SIG-M5 treated with dmso at 0.1 percent for 504 hours (cell line): ENCODE measurements at regions not wholly inside any gene's neighbourhood (a gene's known extent, or its start where the extent isn't known, plus 50 kb on each side); places are given as distances from the start of the nearest gene placed in this dataset.

ENCODE experiments used
- DNase-seq: peaks from one replicate; lab custom pipeline; 2025; ENCODE audit not compliant: unreplicated experiment; lab: John Stamatoyannopoulos, UW

DNA sequence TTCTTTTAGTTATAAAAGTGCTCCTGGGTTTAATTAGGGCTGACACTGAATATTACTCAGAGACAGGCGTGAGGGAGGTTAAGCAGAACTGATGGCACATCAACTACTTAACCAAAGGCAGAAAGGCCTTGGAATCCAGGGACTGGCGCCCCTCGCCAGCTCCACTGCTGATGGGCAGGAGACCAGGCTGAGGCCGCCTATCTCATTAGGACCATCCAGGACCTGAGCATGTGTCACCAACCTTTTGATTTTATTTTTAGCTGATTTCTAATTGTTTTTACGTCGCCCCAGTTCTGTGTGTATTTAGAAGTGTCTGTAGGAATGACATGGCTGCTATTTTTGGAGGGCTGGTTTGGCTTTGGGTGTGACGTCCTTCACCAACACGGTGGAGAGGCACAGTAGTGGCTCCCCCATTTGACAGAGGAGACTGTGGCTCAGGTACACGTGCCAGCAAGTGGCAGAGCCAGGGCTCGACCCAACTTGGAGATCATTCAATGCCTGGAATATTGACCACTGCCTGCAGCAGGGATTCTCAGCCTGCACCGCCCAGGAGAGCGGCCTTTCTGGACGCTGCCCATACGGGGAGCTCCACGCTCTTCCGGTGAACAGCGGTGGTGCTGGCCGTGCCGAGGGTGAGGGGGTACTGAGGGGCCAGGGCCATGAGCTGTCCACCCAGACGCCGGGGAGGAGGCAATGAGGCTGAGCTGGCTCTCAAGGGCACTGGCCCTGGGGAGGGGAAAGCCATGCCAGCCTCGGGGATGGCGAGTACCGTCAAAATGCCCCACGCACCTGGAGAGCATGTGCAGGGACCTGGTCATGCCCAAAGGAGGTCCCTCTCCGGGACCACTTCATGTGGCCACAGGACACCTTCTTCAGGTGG lies 205.7 kb downstream of the ASB1 start:
- no peak for DNase-seq

DNA sequence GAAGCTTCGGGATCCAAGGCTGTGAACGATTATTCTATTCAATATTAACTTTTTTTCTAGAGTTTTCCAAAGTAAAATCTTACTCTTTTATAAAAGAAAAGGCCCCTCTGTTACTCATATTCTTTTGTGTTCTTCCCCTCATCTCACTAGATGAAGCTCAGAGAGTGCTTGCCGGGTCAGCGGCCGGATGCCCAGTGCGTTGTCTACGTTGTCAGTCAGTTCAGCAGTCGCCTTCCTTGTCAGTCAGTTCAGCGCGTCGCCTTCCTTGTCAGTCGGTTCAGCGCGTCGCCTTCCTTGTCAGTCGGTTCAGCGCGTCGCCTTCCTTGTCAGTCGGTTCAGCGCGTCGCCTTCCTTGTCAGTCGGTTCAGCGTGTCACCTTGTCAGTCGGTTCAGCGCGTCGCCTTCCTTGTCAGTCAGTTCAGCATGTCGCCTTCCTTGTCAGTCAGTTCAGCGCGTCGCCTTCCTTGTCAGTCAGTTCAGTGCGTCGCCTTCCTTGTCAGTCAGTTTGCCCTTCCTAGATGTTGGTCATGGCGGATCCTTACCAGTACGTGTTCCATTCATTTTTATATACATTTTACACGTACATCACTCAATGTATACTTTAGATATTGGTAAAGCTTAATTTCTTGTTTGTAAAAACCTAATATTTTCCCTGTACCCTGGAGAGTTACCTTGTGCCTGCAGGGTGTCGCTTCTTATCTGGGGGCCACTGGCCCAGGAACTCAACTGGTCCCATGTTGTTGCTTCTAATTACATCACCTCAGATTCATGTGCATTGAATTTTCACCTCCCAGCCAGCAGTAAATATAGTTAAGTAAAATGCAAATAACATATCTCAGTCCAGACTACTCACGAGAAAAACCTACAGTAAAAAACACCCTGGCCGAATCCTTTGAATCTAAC lies 206.9 kb downstream of the ASB1 start:
- DNase-seq: no peak

DNA sequence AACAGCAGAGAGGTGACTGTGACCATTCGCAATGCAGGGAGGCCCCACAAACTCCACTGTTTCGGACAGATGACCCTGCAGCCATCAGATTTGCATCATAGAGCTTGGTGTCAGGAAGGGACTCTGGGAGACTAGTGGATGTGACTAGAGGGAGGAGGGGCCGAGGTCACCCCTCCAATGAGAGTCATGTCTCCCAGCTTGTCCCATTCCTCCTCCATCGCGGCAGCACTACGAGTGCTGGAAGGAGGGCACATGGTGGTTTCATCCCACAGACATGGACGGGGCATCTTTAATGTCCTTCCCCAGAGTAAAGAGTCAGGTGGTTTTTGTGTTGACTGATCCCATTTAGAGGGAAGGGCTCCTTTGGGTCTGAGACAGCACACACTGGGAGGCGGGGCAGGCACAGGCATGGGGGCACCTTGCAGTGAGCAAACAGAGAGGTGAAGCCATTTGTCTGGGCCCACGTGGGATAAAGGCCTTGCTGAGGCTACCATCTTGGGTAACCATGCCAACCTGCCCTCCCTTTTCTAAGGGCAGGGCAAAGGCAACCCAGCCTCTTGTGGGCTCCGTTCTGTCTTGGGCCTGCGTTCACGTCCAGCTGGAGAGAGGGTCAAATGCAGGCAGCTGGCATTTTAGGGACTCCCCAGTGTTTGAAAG lies 208.1 kb downstream of the ASB1 start:
- no peak for DNase-seq

DNA sequence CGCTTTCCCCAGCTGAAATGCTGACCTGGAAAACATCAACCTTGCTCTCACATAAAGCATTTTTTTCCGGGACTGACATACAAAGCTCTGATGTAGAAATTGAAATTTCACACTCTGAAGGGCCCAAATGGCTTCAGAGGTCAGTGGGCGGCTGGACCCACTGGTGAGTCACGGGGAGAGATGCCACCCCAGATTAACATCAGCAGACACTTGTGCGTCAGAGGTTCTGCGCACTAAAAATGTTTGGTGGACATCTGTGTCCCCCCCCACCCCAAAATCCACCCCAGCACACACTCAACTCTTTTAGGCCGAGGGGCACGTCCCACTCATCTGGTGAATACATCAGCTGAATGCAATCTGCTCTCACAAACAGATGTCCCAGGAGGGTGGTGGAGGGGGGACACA lies 208.9 kb downstream of the ASB1 start:
- DNase-seq: no peak

DNA sequence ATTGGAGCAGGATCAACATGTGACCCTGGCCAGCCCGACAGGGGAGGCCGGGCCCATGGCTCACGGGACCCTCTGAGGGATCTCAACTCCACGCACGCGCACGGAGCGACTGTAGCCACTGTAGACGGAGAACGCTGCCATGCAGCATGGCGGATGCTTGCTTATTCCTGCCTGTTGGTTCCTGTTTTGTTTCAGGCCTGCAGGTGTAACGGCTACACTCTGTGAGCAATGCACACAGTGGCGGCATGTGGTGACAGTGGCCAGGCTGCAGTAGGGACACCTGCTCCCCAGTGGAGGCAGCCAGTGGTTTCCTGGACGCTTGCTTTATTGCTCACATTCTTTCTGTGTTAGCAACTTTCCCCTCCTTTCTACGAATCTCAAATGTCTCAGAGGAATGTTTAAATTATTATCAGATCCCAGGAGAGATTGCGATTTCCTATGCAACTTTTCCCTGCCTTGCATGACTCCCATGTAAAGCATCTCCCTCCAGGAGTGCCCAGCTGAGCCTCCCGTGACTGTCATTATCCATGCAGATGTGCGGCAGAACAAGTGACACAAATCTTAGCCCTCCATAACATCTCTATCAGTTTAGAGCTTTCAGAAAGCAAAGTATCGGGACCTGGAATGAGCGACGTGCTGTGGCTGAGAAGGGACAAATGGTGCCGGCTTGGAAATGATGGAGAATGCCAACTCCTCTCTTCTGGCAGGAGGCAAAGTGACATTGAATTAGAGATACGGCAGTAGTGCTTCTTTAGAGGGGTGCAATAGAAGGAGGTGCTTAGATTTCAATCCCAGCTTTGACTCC lies 209.7 kb downstream of the ASB1 start:
- DNase-seq: no peak

DNA sequence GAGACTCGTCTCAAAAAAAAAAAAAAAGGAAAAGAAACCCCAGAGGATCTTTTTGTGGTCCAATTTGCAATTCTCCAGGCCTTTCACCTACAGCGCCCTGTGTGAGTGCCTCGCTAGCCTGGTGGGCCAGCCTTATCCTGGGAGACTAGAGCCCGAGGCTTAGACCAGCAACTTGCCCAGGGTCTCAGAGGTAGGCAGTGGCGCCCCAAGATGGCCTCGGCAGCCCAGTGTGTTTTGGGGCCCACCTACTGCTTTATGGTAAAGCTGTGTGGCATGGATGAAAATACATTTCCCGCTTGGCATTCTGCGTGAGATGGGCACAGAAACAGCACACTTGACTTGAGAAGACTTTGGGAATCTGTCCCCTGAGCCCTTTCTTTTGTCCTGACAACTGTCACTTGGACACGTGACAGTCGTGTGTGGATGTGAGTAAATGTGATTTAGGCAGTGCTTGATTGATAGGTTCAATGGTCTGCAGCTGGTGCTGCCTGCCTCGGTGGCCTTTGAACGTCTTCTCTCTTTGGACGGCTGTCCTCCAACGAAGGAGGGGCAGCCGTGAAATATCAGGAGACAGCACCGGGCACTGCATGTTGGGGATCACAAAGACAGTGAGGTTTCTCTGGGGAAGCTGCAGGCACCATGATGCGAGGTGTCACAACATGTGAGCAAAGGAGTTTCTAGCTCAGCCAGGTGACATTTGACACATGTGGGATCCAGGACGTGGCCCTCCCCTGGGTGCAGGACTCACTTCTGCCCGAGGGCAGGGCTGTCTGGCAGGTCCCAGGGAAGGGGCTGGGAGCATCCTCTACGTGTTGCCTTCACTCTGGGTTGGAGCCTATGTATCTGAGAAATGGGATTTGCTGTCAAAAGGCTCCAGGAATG lies 209.5 kb upstream of the TWIST2 start:
- DNase-seq: no peak

DNA sequence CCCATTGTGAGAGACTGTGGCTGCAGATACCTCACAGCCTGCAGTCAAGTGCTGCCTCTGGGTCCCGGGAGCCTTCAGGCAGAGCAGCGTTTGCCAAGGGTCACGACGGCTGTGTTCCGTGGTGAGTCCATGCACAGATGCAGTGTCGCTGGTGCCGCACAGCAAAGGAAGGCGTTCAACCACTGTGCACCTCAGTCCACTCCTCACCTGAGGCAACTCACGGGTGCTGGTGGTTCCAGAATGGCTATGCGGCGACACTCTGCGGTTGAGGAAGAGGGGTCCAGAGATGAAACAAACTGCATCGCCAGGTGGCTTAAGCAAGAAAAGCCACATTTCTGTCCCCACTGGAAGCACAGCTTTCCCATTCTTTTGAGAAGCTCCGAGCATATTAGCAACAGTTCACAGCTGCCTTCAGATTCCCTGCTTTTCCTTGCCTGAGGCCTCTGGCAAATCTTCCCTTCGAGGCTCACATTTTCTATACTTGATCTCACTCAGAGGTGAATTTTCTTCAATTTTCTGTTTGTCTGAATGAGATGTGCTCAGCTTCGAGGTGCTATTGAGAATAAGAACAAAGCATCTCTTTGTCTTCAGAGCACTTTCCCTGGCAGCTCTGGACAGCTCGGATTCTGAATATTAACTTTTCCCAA lies 208.8 kb upstream of the TWIST2 start:
- no peak for DNase-seq

DNA sequence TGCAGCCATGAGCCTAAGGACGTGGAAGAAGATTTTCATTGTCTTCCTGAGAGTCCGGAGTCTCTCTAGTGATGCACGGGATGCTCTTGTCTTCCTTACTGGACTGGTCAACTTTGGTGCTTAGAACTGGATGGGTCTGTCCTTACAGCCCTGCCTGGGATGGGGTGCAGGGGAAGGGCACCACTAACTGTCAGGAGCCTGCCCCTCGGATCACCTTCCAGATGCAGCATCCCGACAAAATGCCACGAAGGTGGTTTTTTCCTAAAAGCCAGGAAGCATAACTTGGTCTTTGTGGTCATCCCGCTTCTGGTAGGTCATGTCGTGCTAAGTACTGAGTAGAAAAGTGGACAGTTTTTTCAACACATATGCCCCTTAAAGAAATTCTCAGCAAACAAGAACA lies 207.4 kb upstream of the TWIST2 start:
- DNase-seq: no peak

DNA sequence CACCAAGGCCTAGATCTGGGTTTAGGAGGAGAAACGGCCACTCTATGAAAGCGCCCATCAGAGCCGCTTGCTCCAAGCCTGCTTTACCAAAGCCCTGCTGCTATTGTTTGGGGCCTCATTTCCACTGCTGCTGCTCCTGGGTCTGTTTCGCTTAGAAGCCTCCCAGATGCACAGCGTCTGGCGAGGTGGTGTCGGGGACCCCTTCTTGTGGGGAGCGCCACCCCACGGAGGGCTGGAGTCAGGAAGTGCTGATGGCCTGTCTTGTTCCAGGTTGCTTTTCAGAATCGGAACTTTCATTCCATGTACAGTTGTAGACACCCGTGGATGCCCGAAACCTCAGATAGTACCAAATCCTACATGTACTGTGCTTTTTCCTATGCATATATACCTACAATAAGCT lies 204.9 kb upstream of the TWIST2 start:
- no peak for DNase-seq

DNA sequence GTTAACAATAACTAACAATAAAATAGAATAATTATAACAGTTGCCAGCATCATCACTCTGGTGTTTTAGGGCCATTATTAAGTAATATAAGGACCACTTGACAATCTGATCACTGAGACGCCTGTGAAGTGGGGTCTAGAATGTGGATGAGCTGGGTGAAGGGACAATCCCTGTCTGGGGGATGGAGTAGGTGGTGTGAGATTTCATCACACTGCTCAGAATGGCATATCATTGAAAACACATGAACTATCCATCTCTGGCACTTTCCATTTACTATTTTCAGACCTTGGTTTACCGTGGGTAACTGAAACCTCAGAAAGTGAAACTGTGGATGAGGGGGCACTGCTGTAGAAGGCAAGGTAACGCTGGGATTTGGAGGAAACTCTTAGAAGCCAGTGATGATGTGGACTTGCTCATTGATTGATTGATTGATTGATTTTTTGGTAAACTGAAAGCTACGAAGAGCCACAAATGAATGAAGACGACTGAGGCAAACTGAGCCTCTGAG lies 204.4 kb upstream of the TWIST2 start:
- no peak for DNase-seq

DNA sequence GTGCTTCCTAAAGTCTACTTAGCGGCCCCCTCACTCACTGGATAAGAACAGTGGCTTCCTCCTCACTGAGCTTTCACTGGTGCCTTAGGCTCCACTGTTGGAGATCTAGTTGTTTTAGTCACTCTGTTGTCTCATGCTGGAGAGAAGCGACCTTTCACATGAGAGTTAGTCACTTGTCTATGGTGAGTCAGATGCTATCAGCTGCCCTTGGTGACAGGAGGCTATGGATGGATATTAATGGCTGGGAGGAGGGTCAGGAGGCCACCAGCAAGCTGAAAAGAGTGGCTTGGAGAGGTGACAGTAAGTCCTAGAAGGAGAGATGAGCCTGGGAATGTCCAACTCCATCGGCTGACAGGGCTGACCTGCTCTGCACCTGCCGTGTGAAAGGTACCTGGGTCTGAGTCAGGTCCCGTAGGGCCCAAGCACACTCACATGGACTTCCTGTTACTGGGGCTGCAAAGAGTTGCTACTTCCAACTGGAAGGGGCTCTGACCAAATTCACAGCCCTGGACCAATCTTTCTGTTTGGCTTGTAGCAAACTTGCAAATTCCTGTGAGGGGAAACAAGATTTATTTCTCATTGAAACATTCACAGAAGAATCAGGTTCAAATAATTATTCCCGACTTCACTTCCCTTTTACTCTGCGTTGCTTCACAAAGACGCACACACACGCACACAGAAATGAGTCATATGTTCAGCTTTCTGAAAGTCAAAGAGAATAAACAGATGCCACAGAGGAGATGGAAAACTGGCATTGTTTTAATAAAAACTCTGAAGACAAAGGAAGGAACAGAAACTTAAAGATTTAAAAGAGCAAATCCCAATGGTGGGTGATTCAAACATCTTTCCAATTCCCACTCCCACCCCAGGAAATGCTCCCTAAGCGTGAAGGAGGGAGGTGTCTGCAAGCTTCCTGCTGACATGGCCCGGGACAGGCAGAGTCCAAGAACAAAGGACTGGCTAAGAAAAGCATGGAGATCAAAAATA lies 203.5 kb upstream of the TWIST2 start:
- peak; percentile 40 for DNase-seq

DNA sequence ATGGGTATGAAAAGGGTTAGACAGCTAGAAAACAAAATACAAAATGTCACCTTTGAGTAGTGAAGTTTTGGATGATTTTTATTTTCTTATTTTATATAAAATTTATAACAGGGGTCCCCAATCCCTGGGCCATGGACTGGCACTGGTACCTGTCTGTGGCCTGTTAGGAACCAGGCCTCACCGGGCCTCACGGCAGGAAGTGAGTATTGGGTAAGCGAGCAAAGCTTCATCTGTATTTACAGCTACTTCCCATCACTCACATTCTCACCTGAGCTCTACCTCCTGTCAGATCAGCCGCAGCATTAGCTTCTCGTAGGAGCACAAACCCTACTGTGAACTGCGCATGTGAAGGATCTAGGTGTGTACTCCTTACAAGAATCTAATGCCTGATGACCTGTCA lies 202.8 kb upstream of the TWIST2 start:
- DNase-seq: no peak

DNA sequence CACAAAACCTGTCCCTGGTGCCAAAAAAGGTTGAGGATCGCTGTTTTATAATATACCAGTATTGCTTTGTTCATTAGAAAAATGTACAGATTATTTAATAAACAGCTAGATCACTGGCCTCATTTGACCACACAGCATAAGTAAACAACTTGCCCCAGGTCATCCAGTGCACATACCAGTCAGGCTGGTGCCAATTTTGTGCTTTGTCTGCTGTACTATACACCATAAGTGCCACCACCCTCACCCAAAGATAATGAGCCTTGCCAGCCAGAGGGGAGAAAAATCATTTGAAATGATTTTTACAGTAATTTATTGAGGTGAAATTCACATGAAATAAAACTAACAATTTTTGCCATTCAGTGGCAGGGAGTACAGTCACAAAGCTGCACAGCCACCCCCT lies 202.2 kb upstream of the TWIST2 start:
- no peak for DNase-seq

DNA sequence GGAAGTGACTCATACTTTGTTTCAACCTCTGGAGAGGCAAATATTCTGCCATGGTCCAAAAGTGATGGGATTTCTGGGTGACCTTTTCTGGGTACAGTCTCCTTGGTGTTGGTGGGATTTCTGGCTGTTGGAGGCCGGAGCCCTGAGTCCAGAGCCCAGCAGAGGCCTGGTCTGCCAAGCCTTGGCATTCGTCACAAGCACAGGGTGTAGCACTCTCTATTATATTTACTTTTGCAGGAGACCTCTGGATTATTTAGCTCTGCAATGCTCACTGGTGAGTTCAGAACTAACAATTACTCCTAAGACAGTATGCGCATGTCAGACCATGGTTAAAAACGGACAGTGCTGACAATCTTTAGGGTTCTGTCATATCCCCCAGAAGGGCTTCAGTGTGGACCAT lies 201.6 kb upstream of the TWIST2 start:
- no peak for DNase-seq

DNA sequence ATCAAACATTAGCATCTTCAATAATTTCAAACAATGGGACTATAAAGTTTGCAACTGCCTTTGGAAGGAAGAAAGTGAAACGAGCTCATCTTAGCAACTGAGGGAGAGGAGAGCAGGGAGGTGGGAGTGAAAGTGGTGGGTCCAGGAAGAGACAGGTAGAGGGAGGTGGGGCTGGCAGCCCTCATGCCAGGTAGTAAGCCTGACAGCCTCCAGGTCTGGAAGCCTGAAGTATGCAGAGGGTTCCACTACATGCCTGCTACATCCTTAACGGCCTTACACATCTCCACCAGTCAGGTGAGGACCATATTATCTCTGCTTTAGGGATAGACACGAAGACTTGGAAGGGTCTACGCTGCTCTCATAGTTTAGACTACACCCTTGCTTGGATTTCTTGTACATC lies 201.1 kb upstream of the TWIST2 start:
- DNase-seq: no peak

DNA sequence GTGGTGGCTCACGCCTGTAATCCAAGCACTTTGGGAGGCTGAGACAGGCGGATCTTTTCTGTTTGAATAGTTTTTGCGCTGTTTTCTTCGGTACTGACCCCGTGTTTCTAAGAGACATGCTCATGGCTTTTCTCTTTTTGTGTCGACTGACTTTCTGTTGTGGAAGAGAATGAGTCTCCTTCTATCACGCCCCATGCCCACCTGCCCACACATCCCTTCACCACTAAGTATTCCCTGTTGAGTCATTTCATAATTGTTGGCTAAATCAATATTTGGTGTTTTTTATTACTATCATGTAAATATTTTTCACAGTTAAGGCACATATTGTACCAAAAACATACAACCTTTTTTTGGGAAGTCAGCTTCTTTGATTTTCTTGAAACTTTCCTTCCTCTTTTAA lies 198.8 kb upstream of the TWIST2 start:
- no peak for DNase-seq

DNA sequence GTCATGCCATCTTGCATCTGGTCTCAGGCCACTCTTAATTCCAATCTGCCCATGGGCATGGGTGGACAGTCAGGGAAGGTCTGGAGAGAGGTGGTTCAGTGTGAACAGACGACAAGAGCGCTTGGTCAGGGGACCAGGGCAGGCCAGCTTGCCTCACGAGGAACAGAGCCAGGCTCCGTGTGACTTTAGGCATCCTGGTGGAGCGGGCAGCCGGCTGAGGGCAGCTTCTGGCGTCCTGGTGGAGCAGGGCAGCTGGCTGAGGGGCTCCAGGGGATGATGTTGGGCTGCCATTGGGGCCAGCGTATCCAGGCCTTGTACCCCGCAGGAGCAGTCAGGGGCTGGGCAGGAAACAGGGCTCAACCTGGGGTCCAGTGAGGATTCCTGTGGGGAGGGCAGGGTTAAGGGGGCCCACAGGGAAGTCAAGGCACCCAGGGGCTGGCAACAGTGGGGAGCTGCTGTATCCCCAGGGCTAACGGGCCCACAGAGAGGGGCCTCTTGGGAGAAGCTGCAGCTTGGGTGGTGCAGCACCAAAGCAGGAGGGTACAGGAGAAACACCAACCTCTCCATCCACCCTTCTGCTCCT lies 197.9 kb upstream of the TWIST2 start:
- no peak for DNase-seq

DNA sequence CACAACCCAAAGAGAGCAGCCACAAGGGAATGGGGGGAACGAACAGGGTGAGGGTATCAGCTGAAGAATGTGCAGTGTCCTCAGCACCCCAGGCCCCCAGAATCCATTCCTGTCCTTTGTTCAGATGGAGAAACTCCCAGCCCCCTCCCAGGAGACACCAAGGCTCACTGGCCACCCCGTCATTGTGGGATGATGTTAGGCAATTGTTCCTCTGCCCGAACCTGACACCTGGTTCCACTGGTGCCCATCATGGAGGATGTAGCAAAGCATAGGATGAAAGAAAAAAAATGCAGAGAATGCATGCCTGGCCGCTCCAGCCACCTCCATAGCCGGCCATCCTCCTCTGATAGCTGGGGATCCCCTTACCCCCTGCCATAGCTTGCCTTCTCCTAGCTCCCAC lies 197.3 kb upstream of the TWIST2 start:
- no peak for DNase-seq
